ENCODE measurements at regions not wholly inside any gene's neighbourhood (a gene's known extent, or its start where the extent isn't known, plus 50 kb on each side); places are given as distances from the start of the nearest gene placed in this dataset.

DNA sequence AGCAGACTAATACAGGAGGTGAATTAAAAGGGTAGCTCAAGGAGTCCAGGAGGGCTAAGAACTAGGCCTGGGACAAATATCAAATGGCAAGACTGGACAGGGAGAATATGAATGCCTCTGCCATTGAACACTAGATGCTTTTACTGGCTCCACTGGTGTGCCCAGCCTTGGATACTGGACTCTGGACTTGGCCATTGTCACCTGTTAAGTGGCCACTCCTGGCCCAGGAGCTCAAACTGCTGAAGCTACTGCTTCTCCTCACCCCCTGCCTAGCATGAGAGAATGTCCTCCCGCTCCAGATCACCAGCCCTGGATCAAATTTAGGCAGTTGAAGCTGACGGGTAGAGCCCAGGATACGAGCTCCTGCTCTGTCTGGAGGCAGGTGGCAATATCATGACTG is 170.8 kb downstream of the DDX1 start:
- no peak for TF ChIP-seq TAF1 (IDR thresholded peaks at IDR 0.05; ENCODE audit: borderline replicate concordance, insufficient read depth, low read length)
- TF ChIP-seq SIN3A (IDR thresholded peaks at IDR 0.05; ENCODE audit: borderline replicate concordance, insufficient read depth, low read length), result no peak
- TF ChIP-seq FOXP2 (optimal IDR thresholded peaks at IDR 0.05; ENCODE audit: borderline replicate concordance, extremely low read depth, extremely low read length, insufficient read depth), result no peak
- TF ChIP-seq POLR2AphosphoS5 (IDR thresholded peaks at IDR 0.05; ENCODE audit: low read depth, low read length), result no peak
- no peak for TF ChIP-seq REST (IDR thresholded peaks at IDR 0.05; ENCODE audit: insufficient read depth in 1 of 2, low read depth in 2 of 2, low read length in 2 of 2)

DNA sequence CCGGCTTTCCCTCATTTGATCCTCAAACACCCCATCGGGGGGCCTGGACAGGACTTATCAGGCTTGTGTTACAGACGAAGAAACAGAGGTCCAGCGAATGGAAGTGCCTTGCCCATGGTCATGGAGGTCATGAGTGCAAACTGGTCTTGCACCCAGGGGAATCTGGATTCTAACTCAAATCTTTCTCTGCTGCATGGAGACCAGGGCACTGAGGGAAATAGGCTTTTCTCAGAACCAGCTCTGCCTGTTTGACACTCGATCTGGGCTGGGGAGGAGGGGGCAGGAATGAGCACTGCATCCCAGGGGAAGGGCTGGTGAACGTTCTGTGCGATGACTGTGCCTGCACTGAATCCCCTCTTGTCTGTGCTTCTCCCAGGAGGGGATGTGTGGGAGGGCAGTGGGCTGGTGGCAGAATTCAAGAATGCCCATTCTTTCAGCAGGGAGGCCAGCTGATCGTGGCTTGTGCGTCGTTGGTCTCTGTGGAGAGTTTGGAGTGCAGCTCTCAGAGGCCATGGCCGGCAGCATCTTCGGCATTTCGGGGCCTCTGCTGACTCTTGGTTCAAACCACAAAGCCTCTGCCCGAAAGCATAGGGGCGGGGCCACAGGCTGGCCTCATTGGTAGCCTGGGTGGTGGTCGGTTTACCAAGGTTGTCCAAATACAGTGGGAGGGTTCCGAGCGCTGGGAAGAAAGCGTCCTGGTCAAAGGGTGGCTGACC is 171.6 kb downstream of the DDX1 start:
- TF ChIP-seq TAF1 (IDR thresholded peaks at IDR 0.05; ENCODE audit: borderline replicate concordance, insufficient read depth, low read length), result no peak
- TF ChIP-seq REST (IDR thresholded peaks at IDR 0.05; ENCODE audit: insufficient read depth in 1 of 2, low read depth in 2 of 2, low read length in 2 of 2), result no peak
- TF ChIP-seq SIN3A (IDR thresholded peaks at IDR 0.05; ENCODE audit: borderline replicate concordance, insufficient read depth, low read length), result no peak

GRCh38 chr2:15763822-15764682 is 172.4 kb downstream of the DDX1 start:
- TF ChIP-seq POLR2AphosphoS5 (IDR thresholded peaks at IDR 0.05; ENCODE audit: low read depth, low read length), result no peak
- TF ChIP-seq SIN3A (IDR thresholded peaks at IDR 0.05; ENCODE audit: borderline replicate concordance, insufficient read depth, low read length), result no peak
- no peak for TF ChIP-seq FOXP2 (optimal IDR thresholded peaks at IDR 0.05; ENCODE audit: borderline replicate concordance, extremely low read depth, extremely low read length, insufficient read depth)
- no peak for TF ChIP-seq TAF1 (IDR thresholded peaks at IDR 0.05; ENCODE audit: borderline replicate concordance, insufficient read depth, low read length)
- no peak for TF ChIP-seq REST (IDR thresholded peaks at IDR 0.05; ENCODE audit: insufficient read depth in 1 of 2, low read depth in 2 of 2, low read length in 2 of 2)

DNA sequence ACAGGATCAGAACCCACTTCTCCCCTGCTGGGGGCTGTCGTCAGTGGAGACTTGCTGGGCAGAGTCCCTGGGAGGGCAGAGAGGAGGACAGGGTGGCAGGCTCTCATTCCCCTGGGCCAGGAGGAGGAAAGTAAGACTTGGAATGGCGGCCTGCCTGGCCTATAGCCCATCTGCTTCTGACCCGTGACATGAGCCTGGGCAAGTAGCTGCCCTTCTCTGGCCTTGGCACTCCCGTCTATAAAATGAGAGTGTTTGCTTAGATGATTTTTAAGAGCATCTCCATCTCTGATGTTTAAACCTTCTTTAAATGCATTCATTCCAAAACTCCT is 173.0 kb downstream of the DDX1 start:
- TF ChIP-seq SIN3A (IDR thresholded peaks at IDR 0.05; ENCODE audit: borderline replicate concordance, insufficient read depth, low read length), result no peak
- no peak for TF ChIP-seq FOXP2 (optimal IDR thresholded peaks at IDR 0.05; ENCODE audit: borderline replicate concordance, extremely low read depth, extremely low read length, insufficient read depth)
- TF ChIP-seq POLR2AphosphoS5 (IDR thresholded peaks at IDR 0.05; ENCODE audit: low read depth, low read length), result no peak
- no peak for TF ChIP-seq TAF1 (IDR thresholded peaks at IDR 0.05; ENCODE audit: borderline replicate concordance, insufficient read depth, low read length)
- TF ChIP-seq REST (IDR thresholded peaks at IDR 0.05; ENCODE audit: insufficient read depth in 1 of 2, low read depth in 2 of 2, low read length in 2 of 2), result no peak
